HG02678 (cell line): ENCODE measurements at regions not wholly inside any gene's neighbourhood (a gene's known extent, or its start where the extent isn't known, plus 50 kb on each side); places are given as distances from the start of the nearest gene placed in this dataset.

Experiments used
- ATAC-seq: cut with Tn5 transposase; IDR thresholded peaks from one replicate; pipeline ENCODE4 v1.9.1; 2021; ENCODE audit warnings: mild to moderate bottlenecking, moderate library complexity; ENCODE audit not compliant: unreplicated experiment

DNA sequence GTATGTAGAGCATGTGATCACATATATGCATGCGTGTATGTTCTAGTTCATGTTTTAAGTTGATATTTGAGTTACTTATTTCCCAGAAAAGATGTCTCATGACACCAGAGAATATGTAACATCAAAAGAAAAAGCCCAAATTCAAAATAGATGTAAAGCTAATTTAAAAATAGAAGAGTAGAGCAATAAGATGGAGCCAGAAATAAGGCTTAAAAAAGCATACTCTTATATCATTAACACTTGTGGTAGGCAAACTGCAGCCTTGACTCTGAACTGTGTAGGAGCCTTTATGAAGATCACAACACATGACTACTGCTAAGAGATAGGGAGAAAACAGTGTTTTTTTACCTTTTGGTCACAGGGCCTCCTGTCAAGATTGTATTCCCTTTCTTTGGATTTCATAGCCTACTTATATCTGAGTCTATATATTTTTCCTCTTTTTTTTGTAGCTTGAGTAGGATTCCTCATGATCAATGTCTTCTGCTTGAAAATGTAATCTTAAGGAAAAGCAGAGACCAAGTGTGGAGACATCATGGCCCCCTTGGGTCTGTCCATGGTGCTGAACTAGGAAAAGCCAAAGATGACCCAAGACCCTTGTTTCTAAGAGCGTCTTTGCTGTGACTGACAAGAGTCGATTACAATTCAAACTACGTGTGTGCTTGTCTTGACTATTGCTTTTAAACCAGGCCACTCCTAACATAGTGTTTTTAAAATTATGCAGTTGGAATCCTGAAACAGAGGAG is 390.4 kb downstream of the SHISA9 start:
- ATAC-seq = no peak

DNA sequence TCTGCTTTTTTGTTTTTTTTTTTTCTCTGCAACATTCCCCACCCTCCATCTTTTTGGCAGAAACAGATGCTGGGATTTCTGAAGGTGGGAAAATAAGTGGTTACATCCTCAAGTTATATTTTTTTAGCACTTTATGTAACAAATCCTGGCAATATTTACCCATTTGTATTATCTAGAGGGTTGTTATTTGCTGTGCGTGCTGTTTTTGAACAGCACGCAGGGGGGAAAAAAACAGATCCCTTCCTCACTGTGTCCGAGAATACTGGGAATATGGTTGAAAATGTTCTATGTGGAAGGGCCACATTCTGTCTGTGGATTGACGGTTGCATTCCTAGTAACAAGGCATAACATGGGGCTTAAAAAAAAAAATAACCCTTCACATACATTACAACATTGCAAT is 394.8 kb downstream of the SHISA9 start:
- no peak for ATAC-seq

GRCh38 chr16:13298666-13299065 is 397.3 kb downstream of the SHISA9 start:
- ATAC-seq = no peak

GRCh38 chr16:13300066-13300840 is 398.9 kb downstream of the SHISA9 start:
- ATAC-seq = no peak

- no peak for ATAC-seq
These were observed 403.8 kb downstream of the SHISA9 start for GRCh38 chr16:13305019-13305755.

DNA sequence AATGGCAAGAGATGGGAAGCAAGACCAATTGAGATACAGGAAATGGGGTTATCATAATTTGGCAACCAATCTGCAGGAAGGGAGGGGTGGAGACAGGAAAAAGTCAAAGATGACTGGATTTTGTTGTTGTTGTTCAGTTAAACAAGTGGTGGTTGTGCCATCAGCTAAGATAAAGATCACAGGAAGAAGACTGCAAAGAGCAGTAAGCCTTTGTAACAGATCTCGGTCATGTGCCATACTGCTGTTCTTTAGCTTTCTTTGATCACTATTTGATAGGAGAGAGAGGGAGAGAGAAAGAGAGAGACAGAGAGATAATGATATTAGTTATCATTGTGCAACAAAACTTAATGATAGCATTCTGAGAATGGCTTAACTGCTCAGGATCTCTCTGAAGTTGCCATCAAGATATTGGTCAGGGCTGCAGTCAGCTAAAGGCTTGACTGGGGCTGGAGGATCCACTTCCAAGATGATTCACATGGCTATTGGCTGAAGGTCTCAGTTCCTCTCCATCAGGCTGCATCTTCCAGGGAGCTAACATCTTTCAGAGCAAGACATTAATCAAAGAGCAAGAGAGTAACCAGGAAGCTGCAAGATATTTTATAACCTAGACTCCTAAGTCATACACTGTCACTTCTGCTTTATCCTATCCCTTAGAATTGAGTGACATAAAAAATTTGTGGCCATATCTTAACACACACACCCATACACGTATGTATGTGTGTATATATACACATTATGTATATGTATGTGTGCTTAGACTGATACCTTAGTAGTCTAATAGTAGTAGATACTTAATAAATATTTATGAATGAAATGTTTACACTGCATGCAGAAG is 405.0 kb downstream of the SHISA9 start:
- ATAC-seq = no peak

DNA sequence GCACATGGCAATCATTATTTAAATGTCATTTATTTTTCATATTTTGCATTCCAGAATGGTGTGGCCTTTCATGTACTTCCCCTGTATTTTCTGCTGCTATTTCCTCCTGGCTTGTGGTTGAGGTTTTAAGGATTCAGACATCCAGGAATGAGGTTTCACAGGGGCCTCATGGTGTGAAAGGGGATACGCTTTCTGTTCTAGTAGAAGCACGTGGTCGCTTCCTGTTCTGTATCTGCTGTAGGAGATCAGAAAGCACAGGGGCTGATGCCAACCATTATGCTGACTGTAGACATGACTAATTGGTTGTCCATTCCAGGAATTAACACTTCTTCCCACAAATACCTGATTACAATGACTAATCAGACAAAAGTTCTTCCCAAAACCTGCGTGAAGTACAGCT is 405.9 kb downstream of the SHISA9 start:
- ATAC-seq = no peak

- no peak for ATAC-seq
These were observed 406.5 kb downstream of the SHISA9 start for GRCh38 chr16:13307851-13308250.

GRCh38 chr16:13312063-13312462 is 410.7 kb downstream of the SHISA9 start:
- ATAC-seq = no peak

DNA sequence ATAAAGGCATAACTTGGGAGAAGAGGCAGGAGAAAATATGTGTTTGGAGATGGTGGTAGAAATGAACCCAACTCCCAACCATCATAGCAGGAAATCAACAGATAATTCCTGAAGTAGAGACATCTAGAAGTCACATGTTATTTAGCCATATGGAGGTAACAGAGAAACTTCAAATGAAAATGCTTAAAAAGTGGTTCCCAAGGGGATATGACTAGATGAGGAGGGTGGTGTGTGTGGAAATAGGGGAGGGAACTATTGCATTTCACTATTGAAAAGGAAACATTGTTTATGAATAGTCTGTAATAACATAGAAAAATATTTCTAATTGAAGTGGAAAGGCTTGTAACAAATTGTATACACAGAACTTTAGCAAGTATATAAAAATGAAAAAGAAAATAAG is 412.0 kb downstream of the SHISA9 start:
- ATAC-seq = no peak

GRCh38 chr16:13314633-13315032 is 413.2 kb downstream of the SHISA9 start:
- ATAC-seq = no peak

DNA sequence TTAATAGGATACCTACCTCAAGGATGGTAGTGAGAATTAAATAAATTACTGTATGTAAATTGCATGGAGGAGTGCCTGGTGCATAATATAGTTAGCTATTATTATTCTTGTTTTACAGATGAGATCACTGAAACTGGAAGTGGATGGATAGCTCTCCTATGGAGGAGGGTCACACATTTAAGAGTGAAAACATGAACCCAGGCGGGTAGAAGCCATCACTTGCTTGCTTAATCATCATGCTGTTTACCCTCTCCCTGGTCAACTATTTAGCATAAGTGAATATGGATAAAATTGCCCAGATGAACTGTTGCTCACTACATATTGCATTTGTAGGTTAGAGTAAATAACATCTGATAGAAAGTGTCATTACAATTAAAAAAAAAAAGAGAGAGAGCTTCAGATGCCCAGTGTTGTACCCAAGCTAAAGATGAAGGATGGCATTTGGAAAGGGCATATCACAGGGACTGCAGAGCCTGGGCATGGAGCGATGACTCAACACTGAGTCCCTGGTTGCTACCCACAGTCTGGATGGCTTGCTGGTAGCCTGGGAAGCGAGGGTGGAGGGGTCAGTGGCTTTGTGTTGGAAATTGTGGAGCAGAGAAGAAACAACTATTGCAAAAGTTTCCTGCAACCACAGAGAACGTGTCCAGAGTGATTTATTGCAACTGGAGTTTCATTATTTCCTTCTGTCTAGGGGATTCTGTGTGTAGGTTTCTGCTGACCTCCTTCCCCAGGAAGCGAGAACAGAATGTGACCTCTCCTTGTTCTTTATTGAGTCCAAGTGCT is 414.4 kb downstream of the SHISA9 start:
- no peak for ATAC-seq

DNA sequence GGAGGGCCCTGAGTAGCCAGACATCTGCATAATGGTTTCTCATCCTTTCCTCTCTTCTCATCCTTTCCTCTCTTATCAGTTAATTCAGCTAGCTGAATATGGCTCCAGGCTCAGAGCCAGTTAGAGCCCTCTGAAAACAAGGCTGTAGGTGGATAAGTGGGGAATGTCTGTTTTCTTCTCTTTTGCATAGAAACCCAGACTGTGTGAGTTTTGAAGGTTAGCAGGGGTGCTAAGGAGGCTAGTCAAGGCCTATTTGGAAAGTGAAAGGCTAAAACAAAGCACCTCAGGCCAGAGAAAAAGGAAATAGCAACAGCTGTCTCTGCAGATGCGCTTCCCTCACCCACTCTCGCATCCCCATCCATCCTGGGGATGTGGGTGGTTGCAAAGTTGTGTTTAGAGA is 420.9 kb downstream of the SHISA9 start:
- ATAC-seq = peak; percentile 45

- no peak for ATAC-seq
These were observed 423.5 kb downstream of the SHISA9 start for GRCh38 chr16:13324851-13325250.

DNA sequence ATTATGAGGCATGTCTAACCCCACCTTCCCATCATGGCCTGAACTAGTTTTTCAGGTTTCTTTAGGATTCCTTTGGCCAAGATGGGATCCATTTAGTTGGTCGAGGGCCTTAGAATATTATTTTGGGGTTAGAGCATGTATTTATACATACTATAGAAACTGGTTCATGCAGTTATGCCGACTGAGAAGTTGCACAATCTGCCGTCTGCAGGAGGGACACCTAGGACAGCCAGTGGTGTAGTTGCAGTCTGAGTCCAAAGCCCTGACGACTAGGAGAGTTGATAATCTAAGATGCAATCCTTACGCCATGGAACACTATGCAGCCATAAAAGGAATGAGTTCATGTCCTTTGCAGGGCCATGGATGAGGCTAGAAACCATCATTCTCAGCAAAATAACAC is 424.0 kb downstream of the SHISA9 start:
- no peak for ATAC-seq

- no peak for ATAC-seq
These were observed 430.5 kb downstream of the SHISA9 start for GRCh38 chr16:13331918-13332317.

DNA sequence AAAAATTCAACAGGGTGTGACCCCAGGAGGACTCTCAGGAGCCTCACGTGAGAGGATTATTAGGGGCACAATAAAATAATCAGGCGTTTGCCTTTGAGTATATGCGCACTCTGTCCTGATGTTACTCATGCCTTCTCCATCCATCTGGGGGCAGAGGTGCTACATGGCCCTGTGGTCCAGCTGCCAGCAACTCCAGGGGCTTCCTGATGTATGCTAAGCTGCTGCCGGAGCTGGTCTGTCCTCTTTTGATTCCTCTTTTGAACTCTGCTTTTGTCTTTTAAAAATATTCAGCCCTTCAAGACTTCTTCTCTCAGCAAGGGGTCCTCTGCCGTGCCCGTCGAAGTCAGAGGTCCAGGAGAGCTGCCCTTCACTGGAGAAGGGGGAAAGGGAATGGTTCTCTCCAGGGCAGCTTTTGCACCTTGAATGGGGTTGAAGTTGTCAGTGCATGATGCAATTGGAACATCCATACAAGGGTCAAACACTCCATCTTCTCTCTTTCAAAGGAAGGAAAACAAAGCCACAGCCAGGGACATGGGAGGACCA is 431.4 kb downstream of the SHISA9 start:
- no peak for ATAC-seq

- ATAC-seq = no peak
These were observed 431.9 kb downstream of the SHISA9 start for GRCh38 chr16:13333336-13333735.

DNA sequence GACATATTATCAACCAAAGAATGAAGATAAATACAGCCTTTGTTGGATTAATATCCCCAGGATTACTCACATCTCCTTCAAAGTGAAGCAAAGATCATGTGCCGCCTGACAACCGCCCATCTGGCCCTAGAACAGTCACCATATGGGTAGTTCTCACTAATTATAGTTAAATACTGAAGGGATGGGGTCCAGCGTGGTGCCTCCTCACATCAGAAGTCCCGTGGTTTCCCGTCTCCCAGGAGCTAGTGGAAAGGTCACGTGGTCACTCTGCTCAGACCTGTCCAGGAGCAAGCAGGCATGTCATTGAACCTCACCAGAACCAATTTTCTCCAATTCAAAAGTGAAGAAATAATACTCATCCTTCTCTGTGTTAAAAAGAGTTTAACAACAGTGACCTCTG is 434.5 kb downstream of the SHISA9 start:
- ATAC-seq = no peak

DNA sequence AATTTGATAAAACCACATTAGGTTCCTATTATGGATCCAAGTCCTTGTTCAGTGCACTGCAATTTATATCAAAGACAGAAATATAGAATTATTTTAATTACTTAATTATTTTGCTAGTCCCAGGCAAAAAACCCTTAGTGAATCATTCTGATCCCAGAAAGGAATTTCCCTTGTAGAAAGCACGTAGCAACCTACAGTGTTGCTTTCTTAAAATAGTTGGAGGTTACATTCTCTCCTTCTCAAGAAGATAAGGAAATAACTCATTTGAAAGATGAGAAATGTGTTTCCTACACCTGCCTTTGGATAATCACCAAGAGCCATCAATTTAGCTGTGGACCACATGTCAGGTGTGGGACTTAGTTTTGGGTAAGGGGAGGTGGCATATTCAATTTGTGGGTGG is 434.9 kb downstream of the SHISA9 start:
- no peak for ATAC-seq
